Testis (tissue), 2 donors: ENCODE measurements at regions not wholly inside any gene's neighbourhood (a gene's known extent, or its start where the extent isn't known, plus 50 kb on each side); places are given as distances from the start of the nearest gene placed in this dataset.

ENCODE experiments used
- DNase-seq: peaks from one replicate; pipeline ENCODE4 v3.0.0-alpha.2; 2019
- H3K27ac ChIP-seq, 2 donors: fragments of 200-600 bp; sonication (generic); one replicate each; pipeline ENCODE4 v1.5.1; 2019
- H3K27me3 ChIP-seq: fragments of 200-600 bp; sonication (generic); one replicate; pipeline ENCODE4 v1.5.1; 2019
- H3K36me3 ChIP-seq: fragments of 200-600 bp; sonication (generic); one replicate; pipeline ENCODE4 v1.5.1; 2017; ENCODE audit warnings: low read depth; ENCODE audit errors: missing control alignments
- H3K4me1 ChIP-seq: fragments of 200-600 bp; sonication (generic); one replicate; pipeline ENCODE4 v1.5.1; 2019
- H3K4me3 ChIP-seq, 2 donors: fragments of 200-600 bp; sonication (generic); one replicate each; pipeline ENCODE4 v1.5.1; 2017 to 2019
- H3K9me3 ChIP-seq: fragments of 200-600 bp; sonication (generic); one replicate; pipeline ENCODE4 v1.5.1; 2017
- POLR2A ChIP-seq: fragments of 450-650 bp; IDR thresholded peaks from one replicate; pipeline ENCODE4 v1.6.1; 2017; ENCODE audit warnings: antibody characterized with exemption, mild to moderate bottlenecking, moderate library complexity
- WGBS, 2 donors: methylation state at CpG; one replicate each; pipeline ENCODE4 v1.1.5; 2018; 5-methylcytosine and 5-hydroxymethylcytosine counted together
- intact Hi-C: fragments of 100-400 bp; cut with DNase I; formaldehyde crosslinking; loops from one replicate; pipeline ENCODE4 v1.15.1; 2023; ENCODE audit warnings: low total_unique reads
- TF ChIP-seq, protein P1 (sequence below), 3 experiments: fragments of 450-650 bp in 2 of 3; fragments of 200-600 bp in 1 of 3; sonication (generic) in 1 of 3; IDR thresholded peaks; one replicate each; pipeline ENCODE4 v1.5.1; 2016 to 2019; ENCODE audit warnings: antibody characterized with exemption in 3 of 3, mild to moderate bottlenecking in 2 of 3, moderate library complexity in 1 of 3

DNA sequence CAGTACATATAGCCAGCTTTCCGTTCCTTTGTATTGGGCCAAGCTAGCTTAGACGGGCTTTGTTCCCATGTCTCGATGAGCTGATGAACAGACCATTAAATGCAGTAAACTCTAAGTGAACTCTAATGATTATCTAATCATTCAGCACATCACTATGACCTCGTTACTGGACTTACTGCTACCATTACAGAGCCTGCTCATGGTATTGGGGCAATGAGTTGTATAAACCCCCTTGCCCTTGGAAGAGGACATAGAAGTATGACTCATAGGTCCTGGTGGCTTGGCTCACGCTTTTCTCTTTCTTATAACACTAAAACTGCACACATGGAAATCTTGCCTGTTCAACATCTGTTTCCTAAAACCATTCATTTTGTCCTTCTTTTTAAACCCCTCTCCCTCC, 93.6 kb upstream of the DYNLRB2 start:
- 91 to 93% methylated on average over 5 of the region's 5 CpGs for WGBS, 2 donors
- intact Hi-C loops = no loop called here
- Histone ChIP-seq H3K27ac (no peak overlapping the region), H3K36me3 (no peaks in the 10 kb centered on the region), H3K4me1 (no peaks in the 10 kb centered on the region), H3K4me3 (no peak overlapping the region), H3K27me3 (no peaks in the 10 kb centered on the region), H3K9me3 (no peaks in the 10 kb centered on the region)
- no peak for DNase-seq
- TF ChIP-seq, protein P1, sequence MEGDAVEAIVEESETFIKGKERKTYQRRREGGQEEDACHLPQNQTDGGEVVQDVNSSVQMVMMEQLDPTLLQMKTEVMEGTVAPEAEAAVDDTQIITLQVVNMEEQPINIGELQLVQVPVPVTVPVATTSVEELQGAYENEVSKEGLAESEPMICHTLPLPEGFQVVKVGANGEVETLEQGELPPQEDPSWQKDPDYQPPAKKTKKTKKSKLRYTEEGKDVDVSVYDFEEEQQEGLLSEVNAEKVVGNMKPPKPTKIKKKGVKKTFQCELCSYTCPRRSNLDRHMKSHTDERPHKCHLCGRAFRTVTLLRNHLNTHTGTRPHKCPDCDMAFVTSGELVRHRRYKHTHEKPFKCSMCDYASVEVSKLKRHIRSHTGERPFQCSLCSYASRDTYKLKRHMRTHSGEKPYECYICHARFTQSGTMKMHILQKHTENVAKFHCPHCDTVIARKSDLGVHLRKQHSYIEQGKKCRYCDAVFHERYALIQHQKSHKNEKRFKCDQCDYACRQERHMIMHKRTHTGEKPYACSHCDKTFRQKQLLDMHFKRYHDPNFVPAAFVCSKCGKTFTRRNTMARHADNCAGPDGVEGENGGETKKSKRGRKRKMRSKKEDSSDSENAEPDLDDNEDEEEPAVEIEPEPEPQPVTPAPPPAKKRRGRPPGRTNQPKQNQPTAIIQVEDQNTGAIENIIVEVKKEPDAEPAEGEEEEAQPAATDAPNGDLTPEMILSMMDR (IDR thresholded peaks at IDR 0.05) = no peak
- TF ChIP-seq POLR2A = no peak

DNA sequence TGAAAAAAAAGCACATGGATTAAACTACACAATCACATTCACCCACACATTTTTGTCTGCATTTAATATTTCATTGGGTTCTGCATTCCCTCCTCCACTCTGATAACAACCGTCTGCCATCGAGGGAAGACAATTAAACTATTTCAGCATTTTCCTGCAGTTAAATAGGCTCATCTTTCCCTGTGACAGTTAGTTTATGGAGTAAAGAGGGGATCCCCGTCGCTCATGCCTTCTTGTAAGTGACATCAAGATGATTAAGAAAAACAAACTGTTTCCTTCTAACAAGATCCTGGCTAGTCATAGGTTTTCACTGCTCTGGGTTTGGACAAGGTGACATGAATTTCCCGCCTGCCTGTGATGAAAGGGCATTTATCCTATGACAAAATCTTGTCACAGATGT, 98.0 kb upstream of the DYNLRB2 start:
- H3K4me3 ChIP-seq = no peak overlapping the region
- intact Hi-C loops = no loop called here
- TF ChIP-seq, protein P1 (IDR thresholded peaks at IDR 0.05) = no peak
- no peak for TF ChIP-seq POLR2A

DNA sequence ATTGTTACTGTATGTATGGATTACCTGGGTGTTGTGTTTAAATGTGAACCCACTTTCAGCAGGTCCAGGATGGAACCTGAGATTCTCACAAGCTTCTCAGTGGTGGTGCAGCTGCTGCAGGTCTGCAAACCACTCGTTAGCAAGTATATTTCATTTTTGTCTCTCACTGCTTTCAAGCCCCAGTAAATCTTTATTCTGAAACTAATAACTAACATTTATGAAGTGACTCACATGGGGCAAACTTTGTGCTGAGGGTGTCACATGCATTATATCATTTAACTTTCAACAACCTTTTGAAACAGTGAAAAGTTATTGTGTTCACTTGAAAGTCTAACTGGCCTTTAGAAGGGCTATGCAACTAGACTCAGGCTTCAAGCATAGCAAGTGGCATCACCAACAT, 98.9 kb upstream of the DYNLRB2 start:
- intact Hi-C loops = no loop called here
- H3K27ac ChIP-seq = no peak overlapping the region
- H3K36me3 ChIP-seq = no peaks in the 10 kb centered on the region
- no peaks in the 10 kb centered on the region for H3K4me1 ChIP-seq
- WGBS, 2 donors = 87% methylated on average over 1 of the region's 1 CpG
- TF ChIP-seq, protein P1 (IDR thresholded peaks at IDR 0.05) = no peak
- TF ChIP-seq POLR2A = no peak
- no peaks in the 10 kb centered on the region for H3K27me3 ChIP-seq
- no peaks in the 10 kb centered on the region for H3K9me3 ChIP-seq
- H3K4me3 ChIP-seq = no peak overlapping the region
- DNase-seq = no peak

More for the DNA sequence above, 98.0 kb upstream of the DYNLRB2 start:
- no peaks in the 10 kb centered on the region for H3K27me3 ChIP-seq
- no peak overlapping the region for H3K27ac ChIP-seq
- no peaks in the 10 kb centered on the region for H3K4me1 ChIP-seq
- no peak for DNase-seq
- H3K9me3 ChIP-seq = no peaks in the 10 kb centered on the region
- no peaks in the 10 kb centered on the region for H3K36me3 ChIP-seq
- 44 to 50% methylated on average over 5 of the region's 5 CpGs for WGBS, 2 donors

DNA sequence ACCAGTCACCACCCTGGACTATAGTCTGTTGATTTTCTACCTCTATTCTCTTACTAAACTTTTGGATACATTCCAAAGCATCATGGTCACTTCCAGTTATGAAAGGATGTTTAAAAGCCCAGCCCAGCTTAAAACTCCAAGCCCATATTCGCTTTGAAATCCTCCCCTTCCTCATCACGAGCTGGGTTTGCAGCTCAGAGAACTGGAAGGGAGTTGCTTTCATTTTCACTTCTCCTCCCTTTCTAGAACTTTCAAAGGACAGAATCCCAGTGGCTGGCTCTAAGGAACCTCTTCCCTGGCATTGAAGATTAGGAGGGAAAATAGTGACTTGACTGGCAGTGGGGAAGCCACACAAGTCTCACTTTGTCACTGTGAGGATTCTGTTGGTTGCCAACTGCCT, 100.1 kb upstream of the DYNLRB2 start:
- intact Hi-C loops = no loop called here
- no peak for DNase-seq
- no peak overlapping the region for H3K4me3 ChIP-seq
- H3K4me1 ChIP-seq = no peaks in the 10 kb centered on the region
- H3K27ac ChIP-seq = no peak overlapping the region
- H3K9me3 ChIP-seq = no peaks in the 10 kb centered on the region
- WGBS, 2 donors = 41 to 56% methylated on average over 2 of the region's 2 CpGs
- H3K27me3 ChIP-seq = no peaks in the 10 kb centered on the region
- no peak for TF ChIP-seq POLR2A
- TF ChIP-seq, protein P1 (IDR thresholded peaks at IDR 0.05) = no peak
- H3K36me3 ChIP-seq = no peaks in the 10 kb centered on the region

DNA sequence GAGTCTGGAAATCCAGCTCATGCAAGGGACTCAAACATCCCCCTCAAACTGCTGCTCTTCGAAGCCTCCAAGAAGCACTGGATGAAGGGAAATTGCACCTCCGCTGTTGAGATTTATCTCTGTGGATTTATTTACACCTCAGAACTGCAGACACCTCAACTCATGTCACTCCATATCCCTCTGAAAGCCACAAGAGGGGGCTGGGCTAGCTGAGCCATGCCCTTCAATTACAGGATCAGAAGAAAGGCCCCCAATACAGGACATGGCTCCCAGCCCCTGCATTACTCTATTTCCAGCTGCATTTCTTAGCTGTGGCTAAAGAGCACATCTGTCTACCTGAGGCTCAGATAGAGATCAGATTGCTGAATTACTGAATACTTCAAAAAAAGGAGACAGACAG, 103.1 kb upstream of the DYNLRB2 start:
- Histone ChIP-seq H3K27me3 (no peaks in the 10 kb centered on the region), H3K36me3 (no peaks in the 10 kb centered on the region), H3K4me3 (no peak overlapping the region), H3K4me1 (no peaks in the 10 kb centered on the region), H3K9me3 (no peaks in the 10 kb centered on the region), H3K27ac (no peak overlapping the region)
- DNase-seq = no peak
- intact Hi-C loops = no loop called here
- 75 to 84% methylated on average over 2 of the region's 2 CpGs for WGBS, 2 donors
- no peak for TF ChIP-seq POLR2A
- TF ChIP-seq, protein P1 (IDR thresholded peaks at IDR 0.05) = no peak
